OCI-M1 (cell line): ENCODE measurements at regions not wholly inside any gene's neighbourhood (a gene's known extent, or its start where the extent isn't known, plus 50 kb on each side); places are given as distances from the start of the nearest gene placed in this dataset.

ENCODE experiments used
- DNase-seq: peaks from one replicate; lab custom pipeline; 2025; lab: John Stamatoyannopoulos, UW

DNA sequence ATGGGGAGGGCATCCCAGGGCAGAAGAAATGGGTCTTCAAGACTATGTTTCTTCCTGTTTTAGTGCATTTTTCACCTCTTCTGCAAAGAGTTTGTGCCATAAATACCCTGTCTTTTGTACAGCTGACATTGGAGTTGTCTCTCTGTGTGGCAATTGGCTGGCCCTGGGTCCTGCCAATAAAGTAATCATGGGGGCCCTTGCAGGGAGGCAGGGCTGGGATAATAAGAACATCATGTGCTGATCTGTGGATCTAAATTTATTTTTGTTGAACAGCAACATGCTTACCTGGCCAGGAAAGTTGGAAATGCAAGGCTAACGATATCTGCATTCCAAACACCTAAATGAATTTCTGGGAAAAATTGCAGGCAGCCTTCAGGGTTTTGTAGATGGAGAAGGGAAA lies 174.6 kb upstream of the GATB start:
- DNase-seq, result no peak

DNA sequence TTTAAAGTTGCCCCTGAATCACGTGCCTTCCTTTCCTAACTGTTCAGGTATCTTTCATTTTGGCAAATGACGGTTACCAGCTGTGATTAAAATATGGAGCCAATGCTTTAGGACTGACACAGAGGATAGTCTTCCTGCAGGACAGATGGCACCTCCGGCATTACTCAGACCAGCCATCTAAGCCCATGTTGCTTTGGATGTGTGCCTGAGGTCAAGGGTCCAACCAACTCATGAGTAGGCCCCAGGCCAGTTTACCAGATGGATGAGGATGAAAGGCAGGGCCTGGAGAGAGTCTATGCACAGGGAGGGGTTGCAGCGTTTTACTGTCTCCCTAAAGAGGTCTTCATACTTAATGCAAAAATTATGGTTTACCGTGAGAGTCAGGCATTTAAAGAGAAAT lies 174.0 kb upstream of the GATB start:
- no peak for DNase-seq

DNA sequence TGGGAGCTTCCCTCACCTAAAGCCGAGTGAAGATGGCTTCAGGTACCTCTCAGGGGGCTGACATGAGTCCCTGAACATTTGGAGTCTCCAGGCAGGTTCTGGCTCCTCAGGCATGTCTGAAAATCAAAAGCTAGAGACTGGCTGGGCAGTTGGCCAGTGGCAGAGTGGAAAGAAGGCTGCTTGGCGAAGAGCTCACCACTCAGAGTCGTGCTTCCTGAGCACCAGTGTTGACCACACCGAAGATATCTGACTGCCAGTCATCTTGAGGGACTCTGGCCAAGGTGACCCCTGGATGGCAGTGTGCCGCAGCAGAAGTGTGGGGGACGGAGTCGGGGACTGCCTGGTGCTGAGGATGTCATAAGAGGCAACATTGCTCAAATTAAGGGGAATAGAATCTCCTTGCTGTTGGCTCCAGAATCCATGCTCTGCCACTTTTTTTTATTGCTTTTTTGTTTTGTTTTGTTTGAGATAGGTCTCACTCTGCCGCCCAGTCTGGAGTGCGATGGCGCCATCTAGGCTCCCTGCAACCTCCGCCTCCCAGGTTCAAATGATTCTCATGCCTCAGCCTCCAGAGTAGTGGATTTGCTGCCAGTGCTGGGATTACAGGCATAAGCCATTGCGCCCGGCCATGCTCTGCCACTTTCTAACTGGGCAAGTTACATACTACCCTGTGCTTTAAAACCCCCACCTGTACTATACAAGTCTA lies 172.5 kb upstream of the GATB start:
- DNase-seq, result no peak

DNA sequence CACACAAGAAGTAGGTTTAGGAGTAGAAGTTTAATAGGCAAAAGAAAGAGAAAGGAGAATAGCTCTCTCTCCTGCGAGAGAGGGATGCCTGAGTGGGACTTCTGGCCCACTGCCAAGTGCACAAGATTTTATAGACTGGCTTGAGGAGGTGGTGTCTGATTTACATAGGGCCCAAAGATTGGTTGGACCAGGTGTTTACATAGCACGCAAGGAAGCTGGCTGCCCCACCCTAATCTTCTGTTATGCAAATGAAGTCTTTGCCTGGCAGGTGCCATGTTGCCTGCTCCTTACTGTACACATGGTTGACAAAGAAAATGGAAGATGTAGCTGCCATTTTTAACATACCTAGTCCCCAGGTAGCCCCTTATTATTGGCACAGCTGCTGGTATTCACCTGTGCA lies 170.8 kb upstream of the GATB start:
- DNase-seq, result no peak

DNA sequence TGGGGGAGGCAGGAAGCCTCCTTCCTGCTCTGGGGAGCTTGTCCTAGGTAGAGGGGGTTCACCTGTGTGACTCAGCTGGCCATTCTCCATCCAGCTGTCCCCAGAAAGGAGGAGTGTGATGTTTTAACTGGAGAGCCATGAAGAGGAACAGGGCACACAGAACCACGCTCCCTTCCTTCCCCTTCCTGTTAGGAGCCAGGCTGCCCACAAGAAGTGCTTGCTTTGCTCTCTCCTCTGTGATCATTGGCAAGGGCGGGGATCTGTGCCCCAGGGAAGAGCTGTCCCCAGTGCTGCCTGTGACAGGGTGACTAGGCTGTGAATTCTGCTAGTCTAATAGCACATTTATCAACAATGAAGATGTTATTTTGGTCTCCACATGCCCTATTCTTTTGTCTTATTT lies 169.6 kb upstream of the GATB start:
- no peak for DNase-seq

DNA sequence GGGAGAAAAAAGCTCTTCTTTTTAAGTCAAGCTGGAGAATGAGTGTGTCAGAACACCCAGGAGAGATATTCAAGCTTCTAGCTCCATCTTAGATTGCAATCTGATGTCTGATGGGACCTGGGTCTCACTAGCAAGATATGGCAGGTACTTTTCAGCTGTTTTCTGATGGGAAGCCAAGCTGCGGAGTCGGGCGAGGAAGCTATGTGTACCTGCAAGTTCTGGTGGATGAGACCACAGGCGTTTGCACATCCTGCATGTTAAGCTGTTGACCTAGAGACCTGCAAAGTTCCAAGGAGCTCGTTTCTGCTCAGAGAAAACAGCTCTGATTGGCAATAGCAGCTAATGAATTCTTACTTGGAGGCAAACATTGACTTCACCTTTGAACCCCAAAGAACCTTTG lies 167.3 kb upstream of the GATB start:
- DNase-seq, result no peak

DNA sequence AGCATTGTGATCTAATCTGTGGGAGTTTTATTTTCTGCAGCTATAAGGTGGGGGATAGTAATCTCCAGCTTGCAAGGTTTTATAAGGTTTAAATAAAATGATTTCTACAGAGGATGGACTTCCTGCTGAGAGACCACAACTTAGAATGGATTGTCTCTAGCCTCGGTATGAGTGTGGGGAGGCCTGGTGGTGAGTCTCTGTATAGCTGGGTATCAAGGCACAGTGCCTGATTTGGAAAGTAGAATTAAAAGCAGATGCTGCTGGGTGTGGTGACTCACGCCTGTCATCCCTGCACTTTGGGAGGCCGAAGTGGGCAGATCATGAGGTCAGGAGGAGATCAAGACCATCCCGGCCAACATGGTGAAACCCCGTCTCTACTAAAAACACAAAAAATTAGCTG lies 162.0 kb upstream of the GATB start:
- DNase-seq, result no peak

DNA sequence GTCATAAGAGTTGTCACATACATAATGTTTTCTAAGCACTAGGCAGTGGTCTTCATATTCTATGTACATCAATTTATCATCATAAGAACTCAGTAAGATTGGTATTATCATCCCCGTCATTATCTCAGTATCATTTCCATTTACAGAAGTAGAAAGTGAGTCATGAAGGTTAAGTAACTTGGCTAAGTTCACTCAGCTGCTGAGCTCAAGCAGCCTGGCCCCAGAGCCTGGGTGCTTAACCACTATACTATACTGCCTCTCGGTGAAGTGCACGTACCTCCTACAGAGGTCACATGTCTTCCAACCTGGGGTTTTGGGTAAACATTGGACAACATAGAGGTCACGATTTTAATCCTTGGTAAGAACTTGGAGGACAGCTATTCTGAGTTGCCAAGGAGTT lies 161.5 kb upstream of the GATB start:
- DNase-seq, result no peak

DNA sequence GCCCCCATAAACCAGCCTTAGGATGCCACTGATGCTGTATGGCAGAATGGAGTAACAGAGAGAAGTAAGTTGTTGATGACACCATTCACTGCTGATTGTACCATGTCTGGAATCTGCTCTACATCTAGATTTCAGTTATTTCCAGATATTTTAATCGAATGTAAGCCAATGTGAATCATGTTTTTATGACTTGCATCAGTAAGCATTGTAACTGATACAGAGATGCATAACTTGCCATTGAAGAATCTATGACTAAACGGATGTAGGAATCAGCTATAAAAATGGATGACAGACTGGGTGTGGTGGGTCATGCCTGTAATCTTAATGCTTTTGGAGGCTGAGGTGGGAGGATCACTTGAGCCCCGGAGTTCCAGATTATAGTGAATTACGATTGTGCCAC lies 161.0 kb upstream of the GATB start:
- no peak for DNase-seq

DNA sequence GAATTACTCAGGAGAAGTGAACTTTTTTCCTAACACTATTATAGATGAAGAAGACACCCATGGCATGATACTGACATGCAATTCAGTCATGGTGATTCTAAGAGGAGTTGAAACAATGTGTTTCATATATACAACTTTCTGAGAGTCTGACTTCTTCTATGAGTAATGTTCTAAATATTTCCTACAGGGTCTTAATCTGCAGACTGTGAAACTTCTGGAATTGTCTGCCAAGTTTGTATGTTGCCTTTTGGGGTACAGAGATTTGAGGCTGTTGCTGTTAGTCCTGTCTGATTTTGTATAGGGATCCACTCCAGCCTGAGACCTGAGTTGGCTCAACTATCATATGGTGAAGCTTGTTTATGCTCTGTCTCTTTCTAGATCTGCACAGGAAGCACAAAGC lies 160.6 kb upstream of the GATB start:
- no peak for DNase-seq

DNA sequence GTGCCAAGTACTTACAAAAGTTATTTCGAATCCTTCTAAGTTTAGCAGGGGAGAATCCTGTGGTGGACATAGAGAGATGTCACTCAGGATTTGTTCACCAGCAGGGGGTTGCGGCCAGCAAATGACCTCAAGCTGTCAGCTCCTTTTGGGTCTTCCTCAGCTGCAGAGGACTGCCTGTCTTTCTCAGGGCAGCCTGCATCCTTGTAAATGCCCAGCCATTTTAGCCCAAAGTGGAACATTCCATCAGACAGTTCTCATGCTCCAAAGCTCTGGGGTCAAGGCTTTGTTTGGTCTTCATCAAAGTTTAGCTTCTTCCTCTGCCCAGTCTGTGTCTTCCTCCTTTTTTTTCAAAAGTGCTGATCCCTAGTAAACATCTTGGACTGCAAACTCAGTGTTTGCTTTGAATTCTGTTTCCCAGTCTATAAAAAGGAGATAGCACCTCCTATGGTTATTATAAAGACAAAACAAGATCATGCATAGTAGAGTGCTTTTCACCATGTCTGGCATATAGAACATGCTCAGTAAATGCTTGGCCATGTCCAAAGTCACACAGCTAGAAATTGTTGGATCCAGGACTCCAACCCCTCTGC lies 156.4 kb upstream of the GATB start:
- DNase-seq, result no peak

DNA sequence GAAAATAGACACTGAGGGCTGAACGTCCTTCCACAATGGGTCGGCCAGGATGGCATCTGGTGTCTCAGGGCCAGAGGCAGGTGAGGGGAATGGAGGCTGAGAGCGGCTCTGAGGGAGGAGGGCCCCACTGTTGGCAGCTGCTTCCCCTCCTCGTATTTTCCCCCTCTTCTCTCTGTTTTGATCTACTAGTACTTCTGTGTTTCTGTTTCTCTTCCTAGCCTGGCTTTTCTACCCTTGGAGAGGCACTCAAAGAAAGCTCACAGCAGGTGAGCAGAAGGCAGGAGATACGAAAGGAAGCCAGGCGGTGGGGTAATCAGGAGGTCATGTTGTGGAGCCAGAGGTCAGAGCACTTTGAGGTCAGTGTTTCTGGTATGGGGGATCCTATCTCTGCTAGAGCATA lies 151.8 kb upstream of the GATB start:
- DNase-seq, result no peak

DNA sequence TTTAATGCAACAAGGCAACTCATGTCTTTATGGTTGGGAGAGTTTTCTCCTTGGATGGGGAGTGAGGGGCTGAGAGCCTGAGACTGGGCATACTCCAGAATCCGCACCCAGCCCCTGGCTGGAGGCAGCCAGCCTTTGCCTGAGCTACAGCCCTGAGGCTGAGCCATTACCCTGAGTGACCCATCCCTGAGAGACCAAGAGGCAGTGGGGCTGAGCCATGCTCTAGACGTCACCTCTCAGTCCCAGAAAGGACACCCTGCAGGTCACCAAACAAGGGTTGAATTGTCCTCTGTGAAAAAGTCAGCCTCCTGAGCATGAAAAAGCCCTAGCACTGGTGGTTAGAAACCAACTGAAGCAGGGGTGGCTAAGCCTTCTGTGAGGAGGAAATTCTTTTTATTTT lies 151.2 kb upstream of the GATB start:
- no peak for DNase-seq

DNA sequence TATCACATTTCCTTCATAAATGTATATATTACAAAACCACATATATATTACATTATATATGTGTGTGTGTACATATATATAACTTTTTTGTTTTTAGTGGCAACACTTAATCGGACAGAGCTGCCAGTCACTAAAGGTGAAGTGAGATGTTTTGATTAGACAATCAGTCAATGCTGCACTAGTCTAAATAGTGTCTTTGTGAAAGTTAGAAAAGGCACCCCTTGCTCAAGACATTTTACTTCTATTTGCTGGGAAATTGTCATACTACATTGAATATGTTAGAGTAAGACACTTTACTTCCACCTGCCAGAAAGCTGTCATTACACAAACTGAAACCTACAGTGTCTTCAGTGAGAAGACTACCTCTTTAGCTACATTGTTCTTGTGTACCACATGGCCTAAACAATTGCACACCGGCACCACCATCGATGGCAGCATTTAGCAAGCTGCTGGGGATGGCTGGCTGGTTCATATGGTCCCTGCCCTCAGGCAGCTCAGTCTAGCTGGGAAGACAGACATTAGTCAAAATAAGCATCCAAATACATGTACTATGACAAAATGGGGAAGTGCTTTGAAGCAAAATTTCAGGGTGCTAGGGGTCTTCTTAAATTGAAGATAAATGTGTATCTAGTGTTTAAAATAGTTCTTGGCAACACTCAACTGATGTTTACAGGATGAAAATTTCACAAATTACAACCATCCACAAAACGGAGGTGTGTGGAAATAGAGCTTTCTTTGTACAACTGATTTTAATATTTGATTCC lies 148.1 kb upstream of the GATB start:
- no peak for DNase-seq

DNA sequence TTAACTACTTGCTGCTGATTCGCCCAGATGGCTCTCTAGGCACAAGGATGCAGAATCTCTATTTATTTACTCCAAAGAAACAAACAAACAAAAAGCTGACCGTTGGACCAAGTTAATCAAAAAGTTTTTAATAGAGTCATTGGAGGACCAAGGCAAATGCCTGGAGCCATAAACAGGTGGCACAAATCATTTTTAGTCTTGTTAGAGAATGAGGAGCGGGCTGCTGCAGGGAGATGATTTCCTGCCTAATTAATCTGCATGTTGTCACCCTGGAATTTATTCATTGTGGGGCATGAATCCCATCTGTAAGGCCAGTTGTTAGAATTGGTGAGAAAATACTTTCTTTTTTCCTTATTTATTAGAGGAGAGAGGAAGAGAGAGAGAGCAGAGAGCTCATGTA lies 147.4 kb upstream of the GATB start:
- no peak for DNase-seq

DNA sequence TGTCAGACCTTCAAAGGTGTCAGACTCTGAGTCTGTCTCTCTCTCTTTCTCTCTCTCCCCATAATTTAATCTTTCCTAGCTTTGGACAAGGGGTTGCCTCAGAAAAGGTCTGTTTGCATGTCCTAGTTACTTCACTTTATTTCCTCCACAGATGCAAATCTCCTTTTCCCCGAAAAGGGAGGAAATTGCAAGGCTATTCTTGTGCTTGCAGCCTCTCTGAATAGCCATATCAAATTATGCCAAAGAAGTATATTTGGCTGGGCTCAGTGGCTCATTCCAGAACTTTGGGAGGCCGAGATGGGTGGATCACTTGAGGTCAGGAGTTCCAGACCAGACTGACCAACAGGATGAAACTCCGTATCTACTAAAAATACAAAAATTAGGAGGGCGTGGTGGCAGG lies 145.6 kb upstream of the GATB start:
- no peak for DNase-seq

DNA sequence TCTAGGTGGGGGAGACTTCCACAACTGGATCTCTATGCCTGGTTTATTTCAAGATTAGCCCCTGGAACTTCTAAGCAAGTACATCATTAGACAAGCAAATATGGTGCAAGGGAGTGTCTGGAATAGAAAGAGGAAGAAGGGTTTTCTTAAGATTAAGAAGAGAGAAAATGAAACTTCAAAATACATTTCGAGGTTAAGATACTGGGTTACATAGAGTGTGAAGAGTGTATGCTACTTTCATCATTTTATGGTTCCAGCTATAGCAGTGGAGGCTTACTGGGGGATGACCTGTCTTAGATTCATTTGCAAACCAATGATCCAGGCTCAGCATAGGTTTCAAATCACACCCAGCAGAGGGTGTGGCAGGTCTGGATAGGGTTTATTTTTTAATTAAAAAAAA lies 144.4 kb upstream of the GATB start:
- peak; percentile 42 for DNase-seq

DNA sequence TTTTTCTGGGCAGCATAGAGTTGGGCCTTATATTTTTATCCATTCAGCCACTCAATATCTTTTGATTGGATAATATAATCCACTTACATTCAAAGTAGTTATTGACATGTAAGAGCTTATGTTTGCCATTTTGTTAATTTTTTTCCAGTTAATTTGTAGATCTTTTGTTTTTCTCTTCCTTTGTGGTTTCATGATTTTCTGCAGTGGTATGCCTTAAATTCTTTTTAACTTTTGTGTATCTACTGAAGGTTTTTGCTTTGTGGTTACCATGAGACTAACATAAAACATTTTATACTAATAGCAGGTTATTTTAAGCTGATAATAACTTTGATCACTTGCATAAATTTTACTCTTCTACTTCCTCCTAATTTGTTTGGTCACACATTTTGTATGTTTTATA lies 140.8 kb upstream of the GATB start:
- DNase-seq, result no peak

DNA sequence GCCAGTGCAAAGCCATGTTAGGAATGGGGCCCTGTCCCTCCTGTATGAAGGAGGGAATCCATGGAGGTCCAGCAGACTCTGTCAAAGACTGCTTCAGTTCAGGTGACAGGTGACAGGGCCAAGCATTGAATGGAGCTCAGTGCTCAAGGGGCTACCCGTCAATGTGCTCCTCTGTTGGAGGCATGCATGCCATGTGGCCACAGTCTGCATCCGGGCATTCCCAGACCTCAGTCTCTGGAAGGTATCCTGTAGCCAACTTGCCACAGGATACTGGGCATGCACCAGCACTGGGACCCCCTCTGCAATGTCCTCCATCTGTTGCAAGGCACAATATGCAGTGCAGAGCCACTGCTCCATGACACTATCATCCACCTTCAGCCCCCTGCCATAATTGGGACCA lies 136.1 kb upstream of the GATB start:
- DNase-seq, result no peak

DNA sequence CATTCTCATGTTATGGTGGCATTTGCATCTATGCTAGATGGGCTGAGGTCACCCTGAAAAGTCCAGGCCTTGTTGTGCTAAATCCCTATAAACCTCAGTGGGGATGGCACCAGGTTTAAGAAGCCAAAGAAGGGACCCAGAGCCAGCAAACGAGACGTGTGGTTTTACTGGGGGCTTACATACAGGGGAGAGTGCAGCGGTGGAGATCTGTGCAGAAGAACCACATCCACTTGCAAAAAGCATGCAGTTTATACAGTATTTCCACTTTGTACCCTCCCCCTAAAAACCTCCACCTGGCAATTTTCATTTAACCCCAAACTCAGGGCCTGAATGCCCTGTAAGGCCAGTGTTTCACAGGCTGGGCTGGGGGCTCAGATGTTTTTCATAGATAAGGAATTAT lies 134.9 kb upstream of the GATB start:
- DNase-seq, result no peak

DNA sequence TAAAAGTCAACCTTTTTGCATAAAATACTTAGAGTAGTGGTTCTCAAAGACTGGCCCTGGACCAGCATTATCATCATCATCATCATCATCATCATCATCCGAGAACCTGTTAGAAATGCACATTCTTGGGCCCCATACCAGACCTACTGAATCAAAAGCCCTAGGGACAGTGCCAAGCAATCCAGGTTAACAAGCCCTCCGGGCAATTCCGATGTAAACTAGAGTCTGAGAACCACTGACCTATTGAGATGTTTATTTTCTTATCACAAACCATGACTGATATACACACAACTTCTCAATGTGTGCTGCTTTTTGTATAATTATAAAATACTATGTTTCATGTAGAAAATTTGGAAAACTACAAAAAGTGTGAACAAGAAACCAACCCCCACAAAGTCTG lies 133.4 kb upstream of the GATB start:
- DNase-seq, result no peak

DNA sequence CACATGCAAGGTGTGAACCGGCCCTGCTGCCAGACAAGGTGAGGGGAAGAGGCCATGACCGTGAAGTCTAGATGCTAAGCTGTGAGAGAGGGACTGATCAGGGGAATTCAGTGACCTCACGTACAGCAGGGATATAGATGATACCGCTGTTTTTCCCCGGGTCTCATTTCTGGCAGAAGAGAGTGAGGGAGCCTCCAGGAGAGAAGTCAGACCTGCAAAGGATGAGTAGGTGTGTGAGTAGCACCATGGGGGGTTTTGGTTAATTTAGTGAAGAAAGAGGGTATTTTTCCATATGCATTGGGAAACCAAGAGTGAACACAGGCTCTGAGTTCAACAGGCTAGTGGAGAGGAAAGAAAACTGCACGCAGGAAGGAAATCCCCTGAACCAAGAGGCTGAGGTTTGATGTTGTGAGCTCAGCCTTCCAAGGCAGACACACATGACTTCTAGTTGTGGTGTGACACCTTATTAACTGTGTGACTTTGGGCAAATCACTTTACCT lies 127.6 kb upstream of the GATB start:
- DNase-seq, result no peak

DNA sequence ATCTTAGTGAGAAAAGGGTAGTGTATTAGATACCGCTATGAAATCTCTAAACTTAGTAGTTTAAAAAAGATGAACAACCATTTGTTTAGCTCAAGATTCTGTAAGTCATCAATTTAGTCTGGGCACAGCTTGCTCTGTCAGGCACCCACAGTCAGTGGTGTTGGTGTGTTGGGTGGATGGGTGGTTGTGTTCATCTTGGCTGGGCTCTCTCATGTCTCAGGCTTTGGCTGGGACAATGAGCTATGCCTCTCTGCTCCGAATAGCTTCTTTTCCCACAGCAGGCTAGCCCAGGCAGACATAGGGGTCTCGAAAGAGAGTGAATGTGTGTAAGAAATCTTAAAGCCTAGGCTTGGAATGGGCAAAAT lies 127.0 kb upstream of the GATB start:
- DNase-seq, result no peak
